Chondrocyte (in vitro differentiated cells): ENCODE measurements at regions not wholly inside any gene's neighbourhood (a gene's known extent, or its start where the extent isn't known, plus 50 kb on each side); places are given as distances from the start of the nearest gene placed in this dataset.

Experiments
- DNase-seq: peaks from one replicate; pipeline ENCODE4 v3.0.0; 2021; ENCODE audit warnings: mixed read lengths, low spot score
- H3K27ac Mint-ChIP-seq: one replicate; pipeline ENCODE4 v1.8.0; 2021; ENCODE audit warnings: mild to moderate bottlenecking, moderate library complexity, mixed read lengths; ENCODE audit not compliant: unreplicated experiment
- H3K27me3 Mint-ChIP-seq: 2 replicates; pipeline ENCODE4 v1.8.0; 2021; ENCODE audit warnings: low read depth, mixed read lengths
- H3K36me3 Mint-ChIP-seq: 2 replicates; pipeline ENCODE4 v1.8.0; 2021; ENCODE audit warnings: low read depth, mixed read lengths
- H3K4me1 Mint-ChIP-seq: 2 replicates; pipeline ENCODE4 v1.8.0; 2021; ENCODE audit warnings: low read depth, mild to moderate bottlenecking, mixed read lengths
- H3K4me3 Mint-ChIP-seq: one replicate; pipeline ENCODE4 v1.8.0; 2021; ENCODE audit warnings: mild to moderate bottlenecking, moderate library complexity, mixed read lengths; ENCODE audit not compliant: unreplicated experiment
- H3K9me3 Mint-ChIP-seq: 2 replicates; pipeline ENCODE4 v1.8.0; 2021; ENCODE audit warnings: low read depth, mixed read lengths
- CTCF ChIP-seq: fragments of 200-600 bp; sonication (generic); IDR thresholded peaks from 2 replicates; pipeline ENCODE4 v1.5.0; 2021; ENCODE audit warnings: antibody characterized with exemption, mild to moderate bottlenecking, moderate library complexity

DNA sequence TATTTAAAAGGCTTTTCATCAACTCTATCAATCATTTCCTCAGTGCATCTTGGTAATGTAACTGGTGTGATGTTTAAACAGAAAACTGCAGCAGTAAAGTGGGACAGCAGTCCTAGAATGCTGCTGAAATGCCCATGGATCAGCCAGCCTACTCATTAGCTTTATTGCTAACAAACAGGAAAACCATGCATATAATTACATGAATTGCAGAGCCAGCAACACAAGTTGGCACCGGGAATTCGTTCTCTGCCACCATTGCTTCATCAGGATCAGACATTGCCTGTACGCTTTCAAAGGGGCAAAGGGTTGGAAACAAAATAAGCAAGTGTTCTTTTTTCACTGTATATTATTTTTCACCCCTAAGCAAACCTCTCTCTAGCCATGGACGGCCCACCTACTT lies 276.2 kb upstream of the LRRC7 start:
- no peak for DNase-seq
- Mint-ChIP-seq H3K36me3 (no peaks in the 10 kb centered on the region), H3K4me1 (no peaks in the 10 kb centered on the region), H3K27ac (no peak overlapping the region), H3K27me3 (no peaks in the 10 kb centered on the region), H3K9me3 (no peaks in the 10 kb centered on the region), H3K4me3 (no peak overlapping the region)
- no peak for TF ChIP-seq CTCF

DNA sequence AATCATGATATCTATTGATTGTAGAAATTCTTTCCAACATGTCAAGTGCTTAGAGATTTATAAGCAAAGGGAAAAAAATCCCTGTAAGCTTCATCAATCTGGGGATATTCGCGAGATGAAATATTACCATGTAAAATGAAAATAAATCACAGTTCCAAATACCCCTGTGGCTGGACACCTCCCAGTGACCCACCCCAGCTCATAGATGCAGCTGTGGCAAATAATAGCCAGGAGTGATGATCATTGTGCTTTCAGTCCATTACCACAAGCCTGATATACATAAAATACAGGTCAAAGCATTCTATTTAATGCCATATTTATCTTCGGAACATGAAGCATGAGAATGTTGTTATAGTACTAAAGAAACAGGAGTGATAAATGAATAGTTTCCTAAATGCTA lies 274.9 kb upstream of the LRRC7 start:
- H3K4me1 Mint-ChIP-seq = no peaks in the 10 kb centered on the region
- TF ChIP-seq CTCF = no peak
- no peaks in the 10 kb centered on the region for H3K36me3 Mint-ChIP-seq
- peaks cover 4% of the 10 kb centered on the region for H3K27me3 Mint-ChIP-seq
- no peak overlapping the region for H3K4me3 Mint-ChIP-seq
- DNase-seq = no peak
- H3K27ac Mint-ChIP-seq = no peak overlapping the region
- H3K9me3 Mint-ChIP-seq = no peaks in the 10 kb centered on the region

GRCh38 chr1:69294171-69294570 lies 273.6 kb upstream of the LRRC7 start:
- H3K9me3 Mint-ChIP-seq = no peaks in the 10 kb centered on the region
- TF ChIP-seq CTCF = no peak
- no peak overlapping the region for H3K4me3 Mint-ChIP-seq
- DNase-seq = no peak
- peaks cover 9% of the 10 kb centered on the region for H3K27me3 Mint-ChIP-seq
- no peaks in the 10 kb centered on the region for H3K36me3 Mint-ChIP-seq
- H3K4me1 Mint-ChIP-seq = no peaks in the 10 kb centered on the region
- H3K27ac Mint-ChIP-seq = no peak overlapping the region

DNA sequence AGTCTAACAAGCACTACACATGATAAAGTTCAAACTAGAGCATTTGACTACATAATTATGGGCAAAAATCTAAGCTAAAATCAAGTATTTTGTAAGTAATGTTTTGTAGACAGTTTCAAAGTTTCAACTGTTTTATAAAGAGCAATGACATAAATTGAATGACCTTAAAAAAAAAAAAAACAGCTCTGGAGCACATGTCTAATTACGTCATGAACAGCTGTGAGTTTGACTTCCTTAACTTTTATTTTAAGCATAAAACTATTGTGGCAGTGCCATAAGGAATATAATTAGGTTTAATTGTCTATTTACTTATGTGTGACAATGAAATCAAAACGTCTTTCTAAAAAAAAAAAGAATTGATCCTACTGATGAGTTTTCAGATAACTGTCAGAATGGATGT lies 272.5 kb upstream of the LRRC7 start:
- no peak overlapping the region for H3K27ac Mint-ChIP-seq

DNA sequence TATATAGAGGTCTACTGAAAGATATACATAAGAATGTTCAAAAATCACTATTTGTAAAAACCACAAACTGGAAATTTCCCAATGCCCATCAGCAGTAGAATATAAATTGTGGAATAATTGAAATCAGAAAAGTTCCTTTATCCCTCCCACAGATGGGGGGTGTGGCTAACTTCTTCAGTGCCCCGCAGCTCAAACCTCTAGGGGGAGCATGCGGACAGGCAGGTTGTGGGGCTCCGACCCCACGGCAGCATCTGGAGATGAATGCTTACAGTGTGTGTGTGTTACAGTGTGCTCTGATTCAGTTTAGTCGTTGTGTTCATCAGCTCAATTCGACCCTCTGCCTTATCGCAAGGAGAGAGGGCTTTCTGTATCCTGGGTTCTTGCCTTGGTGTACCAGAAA lies 262.1 kb upstream of the LRRC7 start:
- Mint-ChIP-seq H3K27me3 (no peaks in the 10 kb centered on the region), H3K9me3 (peaks cover 18% of the 10 kb centered on the region), H3K4me3 (no peak overlapping the region), H3K36me3 (no peaks in the 10 kb centered on the region), H3K27ac (no peak overlapping the region), H3K4me1 (no peaks in the 10 kb centered on the region)
- DNase-seq = no peak
- no peak for TF ChIP-seq CTCF

More for the DNA sequence above, 272.5 kb upstream of the LRRC7 start:
- TF ChIP-seq CTCF = no peak
- Mint-ChIP-seq H3K27me3 (peaks cover 9% of the 10 kb centered on the region), H3K4me1 (no peaks in the 10 kb centered on the region), H3K9me3 (no peaks in the 10 kb centered on the region), H3K4me3 (no peak overlapping the region), H3K36me3 (no peaks in the 10 kb centered on the region)
- DNase-seq = no peak
